ENCODE measurements at regions not wholly inside any gene's neighbourhood (a gene's known extent, or its start where the extent isn't known, plus 50 kb on each side); places are given as distances from the start of the nearest gene placed in this dataset.

- DNase-seq: no peak
Observed at GRCh38 chr15:53305101-53305500, 454.4 kb downstream of the WDR72 start.

- no peak for DNase-seq
Observed at GRCh38 chr15:53297828-53298227, 461.6 kb downstream of the WDR72 start.

- DNase-seq: no peak
Observed at GRCh38 chr15:53296603-53297002, 462.9 kb downstream of the WDR72 start.

GRCh38 chr15:53295574-53295973, 463.9 kb downstream of the WDR72 start:
- no peak for DNase-seq

GRCh38 chr15:53288542-53288941, 470.9 kb downstream of the WDR72 start:
- no peak for DNase-seq

- no peak for DNase-seq
Observed at GRCh38 chr15:53274630-53275029, 484.5 kb upstream of the ONECUT1 start.

GRCh38 chr15:53272116-53272515, 482.0 kb upstream of the ONECUT1 start:
- DNase-seq: no peak

- no peak for DNase-seq
Observed at GRCh38 chr15:53266176-53266575, 476.0 kb upstream of the ONECUT1 start.

- no peak for DNase-seq
Observed at GRCh38 chr15:53260647-53261046, 470.5 kb upstream of the ONECUT1 start.

- no peak for DNase-seq
Observed at GRCh38 chr15:53256457-53256856, 466.3 kb upstream of the ONECUT1 start.

GRCh38 chr15:53256043-53256442, 465.9 kb upstream of the ONECUT1 start:
- DNase-seq: no peak

- DNase-seq: no peak
Observed at GRCh38 chr15:53251996-53252395, 461.9 kb upstream of the ONECUT1 start.

GRCh38 chr15:53251523-53251922, 461.4 kb upstream of the ONECUT1 start:
- no peak for DNase-seq

GRCh38 chr15:53247041-53247708, 457.0 kb upstream of the ONECUT1 start:
- no peak for DNase-seq

- DNase-seq: no peak
Observed at GRCh38 chr15:53246404-53246803, 456.3 kb upstream of the ONECUT1 start.

- DNase-seq: no peak
Observed at GRCh38 chr15:53233801-53234200, 443.7 kb upstream of the ONECUT1 start.

- no peak for DNase-seq
Observed at GRCh38 chr15:53230473-53230872, 440.3 kb upstream of the ONECUT1 start.

GRCh38 chr15:53226559-53226958, 436.4 kb upstream of the ONECUT1 start:
- DNase-seq: no peak

- DNase-seq: no peak
Observed at GRCh38 chr15:53225781-53226180, 435.6 kb upstream of the ONECUT1 start.

- DNase-seq: no peak
Observed at GRCh38 chr15:53224371-53224770, 434.2 kb upstream of the ONECUT1 start.

- DNase-seq: no peak
Observed at GRCh38 chr15:53223815-53224214, 433.7 kb upstream of the ONECUT1 start.

- no peak for DNase-seq
Observed at GRCh38 chr15:53218666-53219580, 428.8 kb upstream of the ONECUT1 start.

- DNase-seq: no peak
Observed at GRCh38 chr15:53216036-53216435, 425.9 kb upstream of the ONECUT1 start.
